ENCODE measurements at regions not wholly inside any gene's neighbourhood (a gene's known extent, or its start where the extent isn't known, plus 50 kb on each side); places are given as distances from the start of the nearest gene placed in this dataset.

- Histone ChIP-seq H3F3A (ENCODE audit: insufficient read depth) (no peaks in the 10 kb centered on the region), H3K9me2 (replicated peaks; ENCODE audit: insufficient read depth, low read length) (no peaks in the 10 kb centered on the region), H3K27ac (ENCODE audit: low read depth, low read length) (no peak overlapping the region), H2AFZ (ENCODE audit: low read depth, low read length, severe bottlenecking) (no peak overlapping the region), H3K36me3 (ENCODE audit: low read length) (no peaks in the 10 kb centered on the region), H3K4me2 (ENCODE audit: low read depth, low read length, poor library complexity, severe bottlenecking) (no peak overlapping the region), H3K9me3 (ENCODE audit: insufficient read depth, low read length) (peaks cover 11% of the 10 kb centered on the region; the same call in 1 of the 2 replicates), H3K79me2 (ENCODE audit: insufficient read depth, low read length) (no peaks in the 10 kb centered on the region), H4K20me1 (ENCODE audit: low read depth, low read length) (no peaks in the 10 kb centered on the region), H3K4me3 (ENCODE audit: insufficient read depth, low read length, poor library complexity, severe bottlenecking) (no peak overlapping the region), H3K27me3 (ENCODE audit: low read length) (no peaks in the 10 kb centered on the region), H3K9ac (ENCODE audit: low read length) (no peak overlapping the region)
- TF ChIP-seq EZH2phosphoT487 (conservative IDR thresholded peaks at IDR 0.05; ENCODE audit: low read length), result no peak
- no peak for TF ChIP-seq CTCF (IDR thresholded peaks at IDR 0.05; ENCODE audit: insufficient read depth, low read length, poor library complexity, severe bottlenecking)
Measured at GRCh38 chr3:159934216-159934615, 54.4 kb upstream of the IL12A start.

- no peaks in the 10 kb centered on the region for H4K20me1 ChIP-seq (ENCODE audit: low read depth, low read length)
- H3F3A ChIP-seq (ENCODE audit: insufficient read depth), result no peaks in the 10 kb centered on the region
- no peak overlapping the region for H2AFZ ChIP-seq (ENCODE audit: low read depth, low read length, severe bottlenecking)
- no peaks in the 10 kb centered on the region for H3K27me3 ChIP-seq (ENCODE audit: low read length)
- no peak overlapping the region for H3K4me2 ChIP-seq (ENCODE audit: low read depth, low read length, poor library complexity, severe bottlenecking)
- H3K9me2 ChIP-seq (replicated peaks; ENCODE audit: insufficient read depth, low read length), result no peaks in the 10 kb centered on the region
- no peaks in the 10 kb centered on the region for H3K79me2 ChIP-seq (ENCODE audit: insufficient read depth, low read length)
- peaks cover 11% of the 10 kb centered on the region; the same call in 1 of the 2 replicates for H3K9me3 ChIP-seq (ENCODE audit: insufficient read depth, low read length)
- no peaks in the 10 kb centered on the region for H3K36me3 ChIP-seq (ENCODE audit: low read length)
- TF ChIP-seq CTCF (IDR thresholded peaks at IDR 0.05; ENCODE audit: insufficient read depth, low read length, poor library complexity, severe bottlenecking), result no peak
- no peak for TF ChIP-seq EZH2phosphoT487 (conservative IDR thresholded peaks at IDR 0.05; ENCODE audit: low read length)
- no peak overlapping the region for H3K4me3 ChIP-seq (ENCODE audit: insufficient read depth, low read length, poor library complexity, severe bottlenecking)
- H3K27ac ChIP-seq (ENCODE audit: low read depth, low read length), result no peak overlapping the region
- no peak overlapping the region for H3K9ac ChIP-seq (ENCODE audit: low read length)
Measured at GRCh38 chr3:159936541-159936940, 52.1 kb upstream of the IL12A start.

- Histone ChIP-seq H3K9me2 (replicated peaks; ENCODE audit: insufficient read depth, low read length) (no peaks in the 10 kb centered on the region), H3F3A (ENCODE audit: insufficient read depth) (no peaks in the 10 kb centered on the region), H3K9ac (ENCODE audit: low read length) (no peak overlapping the region), H3K9me3 (ENCODE audit: insufficient read depth, low read length) (peaks cover 11% of the 10 kb centered on the region; the same call in 1 of the 2 replicates), H2AFZ (ENCODE audit: low read depth, low read length, severe bottlenecking) (no peak overlapping the region), H3K36me3 (ENCODE audit: low read length) (no peaks in the 10 kb centered on the region), H3K27ac (ENCODE audit: low read depth, low read length) (no peak overlapping the region), H3K4me3 (ENCODE audit: insufficient read depth, low read length, poor library complexity, severe bottlenecking) (no peak overlapping the region), H4K20me1 (ENCODE audit: low read depth, low read length) (no peaks in the 10 kb centered on the region), H3K79me2 (ENCODE audit: insufficient read depth, low read length) (no peaks in the 10 kb centered on the region), H3K4me2 (ENCODE audit: low read depth, low read length, poor library complexity, severe bottlenecking) (no peak overlapping the region), H3K27me3 (ENCODE audit: low read length) (no peaks in the 10 kb centered on the region)
- TF ChIP-seq EZH2phosphoT487 (conservative IDR thresholded peaks at IDR 0.05; ENCODE audit: low read length), result no peak
- TF ChIP-seq CTCF (IDR thresholded peaks at IDR 0.05; ENCODE audit: insufficient read depth, low read length, poor library complexity, severe bottlenecking), result no peak
Measured at GRCh38 chr3:159937561-159938166, 51.0 kb upstream of the IL12A start.

Measured in SU-DHL-6 (cell line).